ENCODE measurements at regions not wholly inside any gene's neighbourhood (a gene's known extent, or its start where the extent isn't known, plus 50 kb on each side); places are given as distances from the start of the nearest gene placed in this dataset.
A peak's percentile ranks its signal among the peaks of the same experiment; 100 is the strongest.
"Not testable (repeated sequence)": the region's sequence is repeated elsewhere in the genome, so short reads cannot be mapped to it uniquely, and the experiment has no call there.

DNA sequence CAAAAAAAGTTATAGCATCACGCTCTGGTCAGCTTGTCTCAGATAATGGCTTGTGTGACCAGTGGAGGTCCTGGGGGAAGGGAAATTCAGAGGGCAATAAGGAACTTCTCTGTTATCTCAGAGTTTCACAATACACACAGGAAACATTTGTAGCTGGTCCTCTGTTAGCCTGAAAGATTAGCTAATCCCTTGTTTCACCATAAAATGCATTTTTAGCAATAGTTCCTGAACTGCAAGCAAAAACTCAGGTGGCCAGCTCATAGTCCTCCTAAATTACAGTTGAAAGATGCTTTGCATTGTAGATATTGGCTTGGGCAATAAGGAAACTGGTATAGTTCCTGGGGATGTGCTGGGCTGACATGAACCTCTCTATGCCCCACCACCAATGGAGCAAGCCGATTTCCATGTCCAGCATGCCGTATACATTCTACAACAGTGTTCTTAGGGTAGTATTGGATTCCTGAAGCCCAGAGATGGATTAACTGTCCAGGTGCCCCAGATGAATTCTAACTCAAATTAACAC lies 141.5 kb upstream of the TBL1XR1 start:
- peak in 1 of 3 donors; percentile 16 for TF ChIP-seq POLR2AphosphoS5 (IDR thresholded peaks at IDR 0.05)
- TF ChIP-seq POLR2A (IDR thresholded peaks at IDR 0.05): no peak
- Histone ChIP-seq H3K4me1 (peaks cover 28 to 68% (median 56%) of the 10 kb centered on the region in 6 donors), H3K4me3 (peak overlapping the region in 1 of 8 donors; percentile 13), H3K36me3 (no peaks in the 10 kb centered on the region), H3K27me3 (replicated peaks in 1 of 7) (no peaks in the 10 kb centered on the region), H3K9me3 (no peaks in the 10 kb centered on the region), H3K27ac (peak overlapping the region in 7 of 8 donors; percentile 35 to 80 (median 65))
- WGBS, 5 donors: 34 to 56% (median 42%) methylated on average over 3 of the region's 3 CpGs
- no peak for DNase-seq
- intact Hi-C loops (cut with DNase I; ENCODE audit: low total_unique reads): no loop called here

DNA sequence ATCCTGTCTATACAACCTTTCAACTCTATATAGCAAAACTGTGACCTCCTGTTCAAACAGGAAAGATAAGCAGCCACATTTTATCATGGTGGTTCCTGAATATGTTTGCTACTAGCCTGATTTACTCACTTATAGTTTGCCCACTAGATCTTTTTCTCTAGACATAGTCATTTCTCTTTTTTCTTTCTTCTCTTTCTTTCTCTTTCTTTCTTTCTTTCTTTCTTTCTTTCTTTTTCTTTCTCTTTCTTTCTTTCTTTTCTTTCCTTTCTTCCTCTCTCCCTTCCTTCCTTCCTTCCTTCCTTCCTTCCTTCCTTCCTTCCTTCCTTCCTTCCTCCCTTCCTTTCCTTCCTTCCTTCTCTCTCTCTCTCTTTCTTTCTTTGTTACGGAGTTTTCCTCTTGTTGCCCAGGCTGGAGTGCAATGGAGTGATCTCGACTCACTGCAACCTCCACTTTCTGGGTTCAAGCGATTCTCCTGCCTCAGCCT lies 142.0 kb upstream of the TBL1XR1 start:
- peak overlapping the region in 1 of 8 donors; percentile 13 for H3K4me3 ChIP-seq
- H3K9me3 ChIP-seq; intact Hi-C loops (cut with DNase I; ENCODE audit: low total_unique reads); H3K27me3 ChIP-seq (replicated peaks in 1 of 7); H3K36me3 ChIP-seq; DNase-seq: not testable (repeated sequence)
- 64 to 72% (median 66%) methylated on average over 3 of the region's 3 CpGs for WGBS, 5 donors
- H3K27ac ChIP-seq: peak overlapping the region in 7 of 8 donors; percentile 35 to 80 (median 65)
- peaks cover 28 to 63% (median 55%) of the 10 kb centered on the region in 6 donors for H3K4me1 ChIP-seq

DNA sequence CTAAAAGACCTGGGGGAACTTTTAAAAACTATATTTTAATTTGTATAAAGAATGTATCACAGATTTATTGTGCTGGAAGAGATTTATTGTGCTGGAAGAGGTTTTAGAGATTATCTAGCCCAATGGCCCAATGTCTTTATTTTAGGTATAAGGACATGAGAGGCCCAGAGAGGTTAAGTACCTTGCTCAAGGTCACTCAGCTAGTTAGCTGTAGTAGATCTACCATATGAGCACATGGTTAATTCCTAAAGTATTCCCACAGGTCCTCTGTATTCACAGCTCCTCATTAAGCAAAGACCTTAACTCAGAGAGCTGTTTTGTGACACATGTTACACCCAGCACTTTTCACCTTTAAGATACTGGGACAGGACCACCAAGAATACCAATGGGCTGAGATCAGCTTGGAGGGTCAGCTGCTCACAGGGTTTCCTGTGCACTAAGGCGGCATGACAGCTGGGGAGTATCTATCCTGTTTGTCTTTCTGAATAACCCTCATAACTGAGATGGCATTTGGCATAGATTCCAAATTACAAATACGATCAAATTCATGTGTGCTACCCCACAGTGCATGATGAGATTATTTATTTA lies 143.1 kb upstream of the TBL1XR1 start:
- intact Hi-C loops (cut with DNase I; ENCODE audit: low total_unique reads): no loop called here
- H3K4me1 ChIP-seq: peaks cover 36 to 62% (median 55%) of the 10 kb centered on the region in 6 donors
- no peaks in the 10 kb centered on the region for H3K27me3 ChIP-seq (replicated peaks in 1 of 7)
- H3K4me3 ChIP-seq: no peak overlapping the region
- H3K27ac ChIP-seq: no peak overlapping the region
- TF ChIP-seq, protein P1, sequence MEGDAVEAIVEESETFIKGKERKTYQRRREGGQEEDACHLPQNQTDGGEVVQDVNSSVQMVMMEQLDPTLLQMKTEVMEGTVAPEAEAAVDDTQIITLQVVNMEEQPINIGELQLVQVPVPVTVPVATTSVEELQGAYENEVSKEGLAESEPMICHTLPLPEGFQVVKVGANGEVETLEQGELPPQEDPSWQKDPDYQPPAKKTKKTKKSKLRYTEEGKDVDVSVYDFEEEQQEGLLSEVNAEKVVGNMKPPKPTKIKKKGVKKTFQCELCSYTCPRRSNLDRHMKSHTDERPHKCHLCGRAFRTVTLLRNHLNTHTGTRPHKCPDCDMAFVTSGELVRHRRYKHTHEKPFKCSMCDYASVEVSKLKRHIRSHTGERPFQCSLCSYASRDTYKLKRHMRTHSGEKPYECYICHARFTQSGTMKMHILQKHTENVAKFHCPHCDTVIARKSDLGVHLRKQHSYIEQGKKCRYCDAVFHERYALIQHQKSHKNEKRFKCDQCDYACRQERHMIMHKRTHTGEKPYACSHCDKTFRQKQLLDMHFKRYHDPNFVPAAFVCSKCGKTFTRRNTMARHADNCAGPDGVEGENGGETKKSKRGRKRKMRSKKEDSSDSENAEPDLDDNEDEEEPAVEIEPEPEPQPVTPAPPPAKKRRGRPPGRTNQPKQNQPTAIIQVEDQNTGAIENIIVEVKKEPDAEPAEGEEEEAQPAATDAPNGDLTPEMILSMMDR (IDR thresholded peaks at IDR 0.05 in 8 of 11, conservative IDR thresholded peaks at IDR 0.05 in 3 of 11): no peak
- TF ChIP-seq POLR2A (IDR thresholded peaks at IDR 0.05) (no peak), POLR2AphosphoS5 (IDR thresholded peaks at IDR 0.05) (no peak)
- no peak for DNase-seq
- H3K9me3 ChIP-seq: no peaks in the 10 kb centered on the region
- no peaks in the 10 kb centered on the region for H3K36me3 ChIP-seq
- WGBS, 5 donors: 65 to 75% (median 72%) methylated on average over 2 of the region's 2 CpGs

DNA sequence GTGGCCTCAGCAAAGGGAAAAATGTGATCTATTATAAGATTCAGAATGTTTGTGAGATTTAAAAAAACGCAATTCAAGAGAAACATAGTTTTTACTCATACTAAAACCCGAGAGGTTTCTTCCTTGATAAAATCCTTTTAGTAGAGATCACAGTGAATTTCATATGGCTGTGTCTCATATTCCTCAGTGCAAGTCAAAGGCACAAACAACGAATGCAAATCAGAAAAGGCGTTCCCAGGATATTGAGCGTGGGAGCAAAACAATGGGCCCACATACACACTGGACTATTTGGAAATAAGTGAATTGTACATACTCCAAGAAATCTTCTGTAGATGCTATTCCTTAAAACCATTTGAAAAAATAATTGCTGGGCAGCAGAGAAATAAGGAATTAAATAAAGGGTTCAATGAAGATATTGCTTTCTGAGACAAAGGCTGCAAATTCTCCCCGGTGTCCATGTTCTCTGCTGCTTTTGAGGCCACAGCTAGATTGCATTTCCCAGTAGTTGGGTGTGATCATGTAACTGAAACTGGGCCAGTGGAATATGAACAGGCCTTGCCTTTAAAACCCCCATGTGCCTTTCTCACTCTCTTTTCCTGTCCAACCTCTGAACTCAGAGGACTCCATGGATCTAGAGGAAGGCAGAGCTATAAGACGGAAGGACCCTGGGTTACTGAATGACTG lies 144.6 kb upstream of the TBL1XR1 start:
- TF ChIP-seq, protein P1 (IDR thresholded peaks at IDR 0.05 in 8 of 11, conservative IDR thresholded peaks at IDR 0.05 in 3 of 11): no peak
- TF ChIP-seq POLR2AphosphoS5 (IDR thresholded peaks at IDR 0.05) (no peak), POLR2A (IDR thresholded peaks at IDR 0.05) (no peak)
- Histone ChIP-seq H3K27me3 (replicated peaks in 1 of 7) (no peaks in the 10 kb centered on the region), H3K4me3 (no peak overlapping the region), H3K4me1 (peaks cover 31 to 59% (median 52%) of the 10 kb centered on the region in 6 donors), H3K27ac (no peak overlapping the region), H3K9me3 (no peaks in the 10 kb centered on the region), H3K36me3 (no peaks in the 10 kb centered on the region)
- intact Hi-C loops (cut with DNase I; ENCODE audit: low total_unique reads): no loop called here
- WGBS, 5 donors: 87 to 93% (median 91%) methylated on average over 7 of the region's 7 CpGs
- no peak for DNase-seq

DNA sequence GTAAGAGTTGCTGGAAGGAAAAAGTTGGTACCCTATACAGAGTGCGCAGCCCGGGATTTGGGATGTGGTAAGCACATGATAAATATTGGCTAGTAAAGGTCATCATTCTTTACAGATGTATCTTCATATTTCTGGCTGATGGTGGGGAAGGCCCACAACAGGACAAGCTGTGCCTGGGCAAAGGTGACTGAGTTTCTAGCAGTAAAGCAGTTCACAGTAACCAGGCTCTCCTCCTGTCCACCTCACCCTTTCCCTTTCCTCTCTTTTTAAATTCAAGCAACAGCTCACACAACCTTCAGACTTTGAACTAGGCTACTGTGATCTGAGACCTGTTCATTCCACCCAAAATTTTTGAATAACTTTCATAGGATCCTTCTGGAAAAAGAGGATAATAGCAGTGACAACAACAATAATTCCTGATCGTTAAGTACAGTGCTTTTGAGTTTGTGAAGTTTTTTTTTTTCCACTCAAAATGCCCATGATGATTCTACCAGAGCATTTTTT lies 145.9 kb upstream of the TBL1XR1 start:
- 92 to 98% (median 94%) methylated on average over 3 of the region's 3 CpGs for WGBS, 5 donors
- no peaks in the 10 kb centered on the region for H3K27me3 ChIP-seq (replicated peaks in 1 of 7)
- intact Hi-C loops (cut with DNase I; ENCODE audit: low total_unique reads): no loop called here
- H3K27ac ChIP-seq: no peak overlapping the region
- no peak overlapping the region for H3K4me3 ChIP-seq
- TF ChIP-seq POLR2AphosphoS5 (IDR thresholded peaks at IDR 0.05): no peak
- TF ChIP-seq, protein P1 (IDR thresholded peaks at IDR 0.05 in 8 of 11, conservative IDR thresholded peaks at IDR 0.05 in 3 of 11): no peak
- no peaks in the 10 kb centered on the region for H3K36me3 ChIP-seq
- H3K9me3 ChIP-seq: no peaks in the 10 kb centered on the region
- no peak for DNase-seq
- peaks cover 25 to 47% (median 39%) of the 10 kb centered on the region in 6 donors for H3K4me1 ChIP-seq

All from spleen (tissue), 11 donors.